ENCODE measurements at regions not wholly inside any gene's neighbourhood (a gene's known extent, or its start where the extent isn't known, plus 50 kb on each side); places are given as distances from the start of the nearest gene placed in this dataset.

GRCh38 chr11:15912825-15913224 lies 443.5 kb downstream of the SOX6 start:
- Histone ChIP-seq H3K9me3 (replicated peaks in 1 of 3) (no peaks in the 10 kb centered on the region), H3K27ac (no peak overlapping the region), H3K27me3 (no peaks in the 10 kb centered on the region), H3K4me3 (no peak overlapping the region), H3K4me1 (replicated peaks in 1 of 2) (no peaks in the 10 kb centered on the region), H3K36me3 (replicated peaks in 1 of 2) (no peaks in the 10 kb centered on the region)
- intact Hi-C loops (cut with DNase I): loop anchor here in 1 of 2 donors (5.0 kb wide), 1 partner anchor 721 kb away; no protein-coding TSS in a partner anchor
- TF ChIP-seq POLR2A (IDR thresholded peaks at IDR 0.05): no peak
- TF ChIP-seq, protein P1, sequence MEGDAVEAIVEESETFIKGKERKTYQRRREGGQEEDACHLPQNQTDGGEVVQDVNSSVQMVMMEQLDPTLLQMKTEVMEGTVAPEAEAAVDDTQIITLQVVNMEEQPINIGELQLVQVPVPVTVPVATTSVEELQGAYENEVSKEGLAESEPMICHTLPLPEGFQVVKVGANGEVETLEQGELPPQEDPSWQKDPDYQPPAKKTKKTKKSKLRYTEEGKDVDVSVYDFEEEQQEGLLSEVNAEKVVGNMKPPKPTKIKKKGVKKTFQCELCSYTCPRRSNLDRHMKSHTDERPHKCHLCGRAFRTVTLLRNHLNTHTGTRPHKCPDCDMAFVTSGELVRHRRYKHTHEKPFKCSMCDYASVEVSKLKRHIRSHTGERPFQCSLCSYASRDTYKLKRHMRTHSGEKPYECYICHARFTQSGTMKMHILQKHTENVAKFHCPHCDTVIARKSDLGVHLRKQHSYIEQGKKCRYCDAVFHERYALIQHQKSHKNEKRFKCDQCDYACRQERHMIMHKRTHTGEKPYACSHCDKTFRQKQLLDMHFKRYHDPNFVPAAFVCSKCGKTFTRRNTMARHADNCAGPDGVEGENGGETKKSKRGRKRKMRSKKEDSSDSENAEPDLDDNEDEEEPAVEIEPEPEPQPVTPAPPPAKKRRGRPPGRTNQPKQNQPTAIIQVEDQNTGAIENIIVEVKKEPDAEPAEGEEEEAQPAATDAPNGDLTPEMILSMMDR (IDR thresholded peaks at IDR 0.05): no peak
- 67 to 94% (median 88%) methylated on average over 1 to 7 of the region's 7 CpGs for WGBS, 4 donors
- DNase-seq: no peak

GRCh38 chr11:15913261-15913660 lies 443.1 kb downstream of the SOX6 start:
- no peaks in the 10 kb centered on the region for H3K27me3 ChIP-seq
- H3K9me3 ChIP-seq (replicated peaks in 1 of 3): no peaks in the 10 kb centered on the region
- H3K4me3 ChIP-seq: no peak overlapping the region
- DNase-seq: no peak
- H3K4me1 ChIP-seq (replicated peaks in 1 of 2): no peaks in the 10 kb centered on the region
- WGBS, 4 donors: 94 to 100% (median 96%) methylated on average over 2 of the region's 2 CpGs
- no peak overlapping the region for H3K27ac ChIP-seq
- TF ChIP-seq, protein P1 (IDR thresholded peaks at IDR 0.05): no peak
- no peak for TF ChIP-seq POLR2A (IDR thresholded peaks at IDR 0.05)
- intact Hi-C loops (cut with DNase I): loop anchor here in 1 of 2 donors (5.0 kb wide), 1 partner anchor 721 kb away; no protein-coding TSS in a partner anchor
- H3K36me3 ChIP-seq (replicated peaks in 1 of 2): no peaks in the 10 kb centered on the region

Small RNAs in the stretch of these regions (small RNA-seq; reads per million reads assigned to genes)
- gene RF00324: 0 reads per million in 2 donors
